GM12891 (cell line): ENCODE measurements at regions not wholly inside any gene's neighbourhood (a gene's known extent, or its start where the extent isn't known, plus 50 kb on each side); places are given as distances from the start of the nearest gene placed in this dataset.

Source experiments
- POLR2A ChIP-seq: IDR thresholded peaks from 2 replicates; pipeline ENCODE4 v1.6.1; 2011; ENCODE audit warnings: low read depth, low read length, control low read depth
- POLR2AphosphoS5 ChIP-seq: IDR thresholded peaks from 2 replicates; pipeline ENCODE4 v1.6.1; 2011; ENCODE audit warnings: low read depth, low read length, control low read depth

DNA sequence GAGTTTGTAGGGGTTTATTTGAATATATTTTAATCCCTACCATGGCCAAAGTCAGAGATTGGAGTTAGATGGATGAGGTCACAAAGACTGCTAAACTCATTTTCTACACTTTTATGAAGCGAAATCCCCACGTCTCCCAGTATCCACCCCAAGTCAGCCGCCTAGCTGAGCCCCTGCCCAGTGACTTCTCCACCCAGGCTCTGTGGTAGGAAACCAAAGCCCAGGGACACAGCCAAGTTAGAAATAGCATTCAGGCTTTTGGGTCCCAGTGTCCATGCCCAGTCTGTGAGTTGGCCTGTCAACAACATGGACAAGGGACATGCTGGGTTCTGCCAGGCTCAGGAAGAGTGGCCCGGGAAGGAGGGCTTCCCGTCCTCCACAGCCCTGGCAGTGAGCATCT lies 474.0 kb downstream of the FOXO1 start:
- TF ChIP-seq POLR2AphosphoS5 (no peak), POLR2A (no peak)
